ENCODE measurements at regions not wholly inside any gene's neighbourhood (a gene's known extent, or its start where the extent isn't known, plus 50 kb on each side); places are given as distances from the start of the nearest gene placed in this dataset.

DNA sequence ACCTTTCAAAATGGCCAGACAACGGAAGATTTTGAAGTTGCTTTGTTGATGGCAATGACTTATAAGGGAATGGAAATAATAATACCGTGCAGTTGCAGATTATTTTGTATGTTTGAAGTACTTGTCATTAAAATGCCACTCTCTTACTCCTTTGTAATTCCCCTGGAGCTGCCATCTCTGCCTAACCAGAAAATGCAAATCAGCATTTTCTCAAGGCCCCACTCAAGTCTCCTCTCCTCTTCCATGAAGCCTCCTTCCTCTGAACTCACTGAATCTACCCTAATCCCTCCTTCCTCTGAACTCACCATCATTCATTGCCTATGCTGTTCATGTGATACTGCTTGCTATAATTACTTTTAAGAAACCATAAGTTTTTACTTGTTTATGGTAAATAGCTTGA, 60.2 kb upstream of the RBPJ start:
- TF ChIP-seq CTCF (IDR thresholded peaks at IDR 0.05), result no peak
- TF ChIP-seq POLR2A (IDR thresholded peaks at IDR 0.05), result no peak

Data from heart left ventricle (tissue), 13 donors.